ENCODE measurements at regions not wholly inside any gene's neighbourhood (a gene's known extent, or its start where the extent isn't known, plus 50 kb on each side); places are given as distances from the start of the nearest gene placed in this dataset.

DNA sequence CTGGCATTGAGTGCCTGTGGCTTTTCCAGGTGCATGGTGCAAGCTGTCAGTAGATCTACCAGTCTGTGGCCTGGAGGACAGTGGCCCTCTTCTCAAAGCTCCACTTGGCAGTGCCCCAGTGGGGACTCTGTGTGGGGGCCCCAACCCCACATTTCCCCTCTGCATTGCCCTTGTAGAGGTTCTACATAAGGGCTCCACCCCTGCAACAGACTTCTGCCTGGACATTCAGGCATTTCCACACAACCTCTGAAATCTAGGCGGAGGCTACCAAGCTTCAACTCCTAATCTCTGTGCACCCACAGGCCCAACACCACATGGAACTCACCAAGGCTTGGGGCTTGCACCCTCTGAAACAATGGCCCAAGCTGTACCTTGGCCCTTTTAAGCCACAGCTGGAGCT is 102.7 kb upstream of the PLEKHG7 start:
- Histone ChIP-seq H3K27me3 (replicated peaks; ENCODE audit: insufficient read depth) (no peaks in the 10 kb centered on the region), H3K4me1 (replicated peaks) (no peaks in the 10 kb centered on the region), H3K36me3 (no peaks in the 10 kb centered on the region), H3K4me3 (no peak overlapping the region), H3K27ac (no peak overlapping the region), H3K9me3 (no peaks in the 10 kb centered on the region)
- TF ChIP-seq POLR2A (IDR thresholded peaks at IDR 0.05) (no peak), POLR2AphosphoS5 (IDR thresholded peaks at IDR 0.05) (no peak)
- TF ChIP-seq, protein P1, sequence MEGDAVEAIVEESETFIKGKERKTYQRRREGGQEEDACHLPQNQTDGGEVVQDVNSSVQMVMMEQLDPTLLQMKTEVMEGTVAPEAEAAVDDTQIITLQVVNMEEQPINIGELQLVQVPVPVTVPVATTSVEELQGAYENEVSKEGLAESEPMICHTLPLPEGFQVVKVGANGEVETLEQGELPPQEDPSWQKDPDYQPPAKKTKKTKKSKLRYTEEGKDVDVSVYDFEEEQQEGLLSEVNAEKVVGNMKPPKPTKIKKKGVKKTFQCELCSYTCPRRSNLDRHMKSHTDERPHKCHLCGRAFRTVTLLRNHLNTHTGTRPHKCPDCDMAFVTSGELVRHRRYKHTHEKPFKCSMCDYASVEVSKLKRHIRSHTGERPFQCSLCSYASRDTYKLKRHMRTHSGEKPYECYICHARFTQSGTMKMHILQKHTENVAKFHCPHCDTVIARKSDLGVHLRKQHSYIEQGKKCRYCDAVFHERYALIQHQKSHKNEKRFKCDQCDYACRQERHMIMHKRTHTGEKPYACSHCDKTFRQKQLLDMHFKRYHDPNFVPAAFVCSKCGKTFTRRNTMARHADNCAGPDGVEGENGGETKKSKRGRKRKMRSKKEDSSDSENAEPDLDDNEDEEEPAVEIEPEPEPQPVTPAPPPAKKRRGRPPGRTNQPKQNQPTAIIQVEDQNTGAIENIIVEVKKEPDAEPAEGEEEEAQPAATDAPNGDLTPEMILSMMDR (IDR thresholded peaks at IDR 0.05), result no peak
- WGBS, result 100% methylated on average over 1 of the region's 1 CpG
- intact Hi-C loops (cut with DNase I), result no loop called here
- DNase-seq (ENCODE audit: low spot score), result no peak

DNA sequence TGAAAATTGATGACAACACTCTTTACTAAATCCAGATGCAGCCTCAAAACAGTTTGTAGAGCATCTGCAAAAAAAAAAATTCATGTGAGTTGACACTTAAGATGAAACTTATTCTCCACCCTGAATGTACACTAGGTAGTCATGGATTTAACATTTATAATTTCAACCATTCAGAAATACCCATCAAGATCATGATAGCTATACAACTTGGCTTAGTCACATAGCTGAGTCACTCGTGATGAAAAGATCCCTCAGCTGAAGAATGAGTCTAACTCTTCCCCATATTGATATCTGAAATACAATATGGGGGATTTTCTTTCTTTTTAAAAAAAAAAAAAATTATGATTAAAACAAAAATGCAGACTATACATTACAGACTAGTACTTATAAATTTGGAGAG is 104.8 kb upstream of the PLEKHG7 start:
- no peaks in the 10 kb centered on the region for H3K36me3 ChIP-seq
- no peak overlapping the region for H3K27ac ChIP-seq
- no peaks in the 10 kb centered on the region for H3K27me3 ChIP-seq (replicated peaks; ENCODE audit: insufficient read depth)

DNA sequence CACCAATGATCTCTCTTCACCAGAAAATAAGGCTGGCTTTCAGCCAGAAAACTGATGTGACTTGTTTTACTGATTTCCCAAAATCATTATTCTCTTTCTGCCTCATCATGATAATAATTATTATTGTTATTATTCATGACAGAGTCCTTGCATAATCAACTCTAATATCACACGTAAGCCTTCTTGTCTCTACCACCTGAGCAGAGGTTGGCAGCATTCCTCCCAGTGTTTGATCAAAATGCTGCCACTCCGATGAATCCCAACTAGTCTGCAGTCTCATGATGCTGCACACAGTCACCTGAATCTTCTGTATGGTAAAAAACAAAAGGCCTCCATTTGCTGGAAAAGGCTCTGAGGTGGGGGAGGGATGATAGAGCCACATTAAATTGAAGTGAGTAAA is 105.7 kb upstream of the PLEKHG7 start:
- TF ChIP-seq POLR2A (IDR thresholded peaks at IDR 0.05) (no peak), POLR2AphosphoS5 (IDR thresholded peaks at IDR 0.05) (no peak)
- TF ChIP-seq, protein P1 (IDR thresholded peaks at IDR 0.05), result no peak
- no peaks in the 10 kb centered on the region for H3K4me1 ChIP-seq (replicated peaks)
- WGBS, result 73% methylated on average over 2 of the region's 2 CpGs
- H3K9me3 ChIP-seq, result no peaks in the 10 kb centered on the region
- no peaks in the 10 kb centered on the region for H3K27me3 ChIP-seq (replicated peaks; ENCODE audit: insufficient read depth)
- no peak overlapping the region for H3K4me3 ChIP-seq
- DNase-seq (ENCODE audit: low spot score), result no peak
- intact Hi-C loops (cut with DNase I), result no loop called here
- H3K27ac ChIP-seq, result no peak overlapping the region
- H3K36me3 ChIP-seq, result no peaks in the 10 kb centered on the region

More for the DNA sequence above, 104.8 kb upstream of the PLEKHG7 start:
- H3K4me3 ChIP-seq, result no peak overlapping the region
- intact Hi-C loops (cut with DNase I), result no loop called here
- no peak for DNase-seq (ENCODE audit: low spot score)
- H3K4me1 ChIP-seq (replicated peaks), result no peaks in the 10 kb centered on the region
- 77% methylated on average over 1 of the region's 1 CpG for WGBS
- H3K9me3 ChIP-seq, result no peaks in the 10 kb centered on the region
- TF ChIP-seq, protein P1 (IDR thresholded peaks at IDR 0.05), result no peak
- TF ChIP-seq POLR2AphosphoS5 (IDR thresholded peaks at IDR 0.05) (no peak), POLR2A (IDR thresholded peaks at IDR 0.05) (no peak)

DNA sequence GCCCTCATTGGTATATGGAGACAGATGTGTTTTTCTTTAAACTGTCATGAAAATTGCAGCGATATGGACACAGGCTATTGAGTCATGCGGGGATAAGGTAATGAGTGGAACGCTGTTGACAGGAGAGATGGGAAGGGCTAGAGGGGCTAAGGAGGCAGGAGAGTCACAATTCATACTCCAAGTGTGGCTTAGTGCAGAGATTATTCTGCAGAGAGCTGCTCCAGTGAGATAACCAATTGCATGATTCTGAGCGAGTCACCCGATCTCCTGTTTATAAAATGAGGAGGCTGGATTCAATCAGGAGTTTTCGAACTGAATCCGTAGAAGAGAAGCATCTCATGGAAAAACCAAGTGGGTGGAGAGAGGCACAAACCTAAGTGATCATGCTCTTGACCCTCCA is 106.4 kb upstream of the PLEKHG7 start:
- TF ChIP-seq POLR2AphosphoS5 (IDR thresholded peaks at IDR 0.05) (no peak), POLR2A (IDR thresholded peaks at IDR 0.05) (no peak)
- DNase-seq (ENCODE audit: low spot score), result no peak
- H3K4me3 ChIP-seq, result no peak overlapping the region
- intact Hi-C loops (cut with DNase I), result no loop called here
- H3K27ac ChIP-seq, result no peak overlapping the region
- no peaks in the 10 kb centered on the region for H3K36me3 ChIP-seq
- 83% methylated on average over 7 of the region's 7 CpGs for WGBS
- no peaks in the 10 kb centered on the region for H3K27me3 ChIP-seq (replicated peaks; ENCODE audit: insufficient read depth)
- H3K4me1 ChIP-seq (replicated peaks), result no peaks in the 10 kb centered on the region
- no peaks in the 10 kb centered on the region for H3K9me3 ChIP-seq

DNA sequence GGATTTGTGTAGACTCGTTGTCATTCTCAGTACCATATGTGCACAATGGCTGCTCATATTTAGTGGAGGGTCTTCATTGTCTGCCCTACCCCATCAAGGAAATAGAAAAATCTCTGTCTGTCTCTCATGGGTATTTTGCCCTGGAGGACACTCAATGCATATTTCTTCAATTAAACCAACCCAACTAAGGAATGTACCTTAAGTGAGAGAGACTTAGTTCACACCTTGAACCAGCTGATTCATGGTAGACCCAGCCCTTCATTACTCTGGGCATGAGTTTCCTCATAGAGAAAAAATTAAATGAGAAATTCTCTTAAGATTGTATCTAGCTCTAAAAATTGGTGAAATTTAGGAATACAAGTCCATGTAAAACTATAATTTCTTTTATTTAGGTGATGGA is 107.1 kb upstream of the PLEKHG7 start:
- Histone ChIP-seq H3K27me3 (replicated peaks; ENCODE audit: insufficient read depth) (no peaks in the 10 kb centered on the region), H3K27ac (no peak overlapping the region), H3K9me3 (no peaks in the 10 kb centered on the region), H3K36me3 (no peaks in the 10 kb centered on the region), H3K4me1 (replicated peaks) (no peaks in the 10 kb centered on the region), H3K4me3 (no peak overlapping the region)
- TF ChIP-seq, protein P1 (IDR thresholded peaks at IDR 0.05), result no peak
- no peak for TF ChIP-seq POLR2A (IDR thresholded peaks at IDR 0.05)
- no peak for TF ChIP-seq POLR2AphosphoS5 (IDR thresholded peaks at IDR 0.05)
- no peak for DNase-seq (ENCODE audit: low spot score)
- 97% methylated on average over 1 of the region's 1 CpG for WGBS
- intact Hi-C loops (cut with DNase I), result no loop called here
